Trophoblast cell (in vitro differentiated cells and primary cell): ENCODE measurements at regions not wholly inside any gene's neighbourhood (a gene's known extent, or its start where the extent isn't known, plus 50 kb on each side); places are given as distances from the start of the nearest gene placed in this dataset.

Experiments
- DNase-seq, 2 donors: peaks; one replicate each; pipeline ENCODE4 v3.0.0-alpha.2; 2016
- H2AFZ ChIP-seq: 2 replicates; pipeline ENCODE4 v1.6.1; 2013; ENCODE audit warnings: low read length, moderate library complexity, mild to moderate bottlenecking; ENCODE audit not compliant: insufficient read depth, poor library complexity
- H2AK5ac ChIP-seq: 2 replicates; pipeline ENCODE4 v1.6.1; 2013; ENCODE audit warnings: mild to moderate bottlenecking, low read length
- H2BK120ac ChIP-seq: 2 replicates; pipeline ENCODE4 v1.6.1; 2013; ENCODE audit warnings: low read length, mild to moderate bottlenecking, moderate library complexity; ENCODE audit not compliant: insufficient read depth, poor library complexity
- H2BK12ac ChIP-seq: 2 replicates; pipeline ENCODE4 v1.6.1; 2013; ENCODE audit warnings: mild to moderate bottlenecking, low read length, moderate library complexity
- H2BK5ac ChIP-seq: 2 replicates; pipeline ENCODE4 v1.6.1; 2013; ENCODE audit warnings: low read length, low read depth, moderate library complexity, mild to moderate bottlenecking; ENCODE audit not compliant: poor library complexity
- H3K14ac ChIP-seq: 2 replicates; pipeline ENCODE4 v1.6.1; 2013; ENCODE audit warnings: mild to moderate bottlenecking, low read length
- H3K18ac ChIP-seq: 2 replicates; pipeline ENCODE4 v1.6.1; 2013; ENCODE audit warnings: mild to moderate bottlenecking, low read length
- H3K23ac ChIP-seq: 2 replicates; pipeline ENCODE4 v1.6.1; 2013; ENCODE audit warnings: low read length
- H3K27ac ChIP-seq: 2 replicates; pipeline ENCODE4 v1.5.1; 2013; ENCODE audit warnings: low read depth, mild to moderate bottlenecking, inconsistent platforms, low read length, moderate library complexity
- H3K27me3 ChIP-seq: 2 replicates; pipeline ENCODE4 v1.6.1; 2013; ENCODE audit warnings: inconsistent platforms, mild to moderate bottlenecking, low read length, moderate library complexity; ENCODE audit not compliant: insufficient read depth
- H3K36me3 ChIP-seq, 2 experiments: 1 replicate in 1 of 2; 2 replicates in 1 of 2; pipeline ENCODE4 v1.6.1; 2013; ENCODE audit warnings: low read length in 2 of 2, mild to moderate bottlenecking in 2 of 2, moderate library complexity in 1 of 2; ENCODE audit not compliant: insufficient read depth in 2 of 2, control insufficient read depth in 1 of 2
- H3K4ac ChIP-seq: 2 replicates; pipeline ENCODE4 v1.6.1; 2013; ENCODE audit warnings: low read depth, mild to moderate bottlenecking, low read length, moderate library complexity
- H3K4me1 ChIP-seq, 2 experiments: 1 replicate in 1 of 2; 2 replicates in 1 of 2; pipeline ENCODE4 v1.6.1; 2013; ENCODE audit warnings: low read length in 2 of 2, mild to moderate bottlenecking in 2 of 2, moderate library complexity in 1 of 2; ENCODE audit not compliant: insufficient read depth in 2 of 2, control insufficient read depth in 1 of 2
- H3K4me2 ChIP-seq: 2 replicates; pipeline ENCODE4 v1.6.1; 2013; ENCODE audit warnings: inconsistent platforms, mild to moderate bottlenecking, low read length, moderate library complexity
- H3K4me3 ChIP-seq: 2 replicates; pipeline ENCODE4 v1.5.1; 2013; ENCODE audit warnings: mild to moderate bottlenecking, low read depth, low read length, inconsistent platforms
- H3K79me1 ChIP-seq: one replicate; pipeline ENCODE4 v1.6.1; 2013; ENCODE audit warnings: low read length
- H3K79me2 ChIP-seq: 2 replicates; pipeline ENCODE4 v1.6.1; 2013; ENCODE audit warnings: low read length, mild to moderate bottlenecking; ENCODE audit not compliant: control insufficient read depth, insufficient read depth, poor library complexity
- H3K9ac ChIP-seq: 2 replicates; pipeline ENCODE4 v1.6.1; 2013; ENCODE audit warnings: mild to moderate bottlenecking, low read length
- H3K9me3 ChIP-seq: 2 replicates; pipeline ENCODE4 v1.6.1; 2013; ENCODE audit warnings: low read depth, mild to moderate bottlenecking, control low read depth, inconsistent platforms, low read length; ENCODE audit not compliant: insufficient read depth
- H4K12ac ChIP-seq: 2 replicates; pipeline ENCODE4 v1.6.1; 2013; ENCODE audit warnings: low read depth, mild to moderate bottlenecking, low read length, moderate library complexity
- H4K8ac ChIP-seq: 2 replicates; pipeline ENCODE4 v1.6.1; 2013; ENCODE audit warnings: low read depth, mild to moderate bottlenecking, low read length, moderate library complexity
- H4K91ac ChIP-seq: one replicate; pipeline ENCODE4 v1.6.1; 2013; ENCODE audit warnings: low read depth, mild to moderate bottlenecking, low read length, moderate library complexity
- WGBS: extraction: QIAGEN DNeasy Blood & Tissue Kit; methylation state at CpG from one replicate; pipeline ENCODE4 v1.1.7; 2013; ENCODE audit warnings: missing lambda C conversion rate; ENCODE audit not compliant: insufficient read length, insufficient coverage; ENCODE audit errors: extremely low coverage; 5-methylcytosine and 5-hydroxymethylcytosine counted together

DNA sequence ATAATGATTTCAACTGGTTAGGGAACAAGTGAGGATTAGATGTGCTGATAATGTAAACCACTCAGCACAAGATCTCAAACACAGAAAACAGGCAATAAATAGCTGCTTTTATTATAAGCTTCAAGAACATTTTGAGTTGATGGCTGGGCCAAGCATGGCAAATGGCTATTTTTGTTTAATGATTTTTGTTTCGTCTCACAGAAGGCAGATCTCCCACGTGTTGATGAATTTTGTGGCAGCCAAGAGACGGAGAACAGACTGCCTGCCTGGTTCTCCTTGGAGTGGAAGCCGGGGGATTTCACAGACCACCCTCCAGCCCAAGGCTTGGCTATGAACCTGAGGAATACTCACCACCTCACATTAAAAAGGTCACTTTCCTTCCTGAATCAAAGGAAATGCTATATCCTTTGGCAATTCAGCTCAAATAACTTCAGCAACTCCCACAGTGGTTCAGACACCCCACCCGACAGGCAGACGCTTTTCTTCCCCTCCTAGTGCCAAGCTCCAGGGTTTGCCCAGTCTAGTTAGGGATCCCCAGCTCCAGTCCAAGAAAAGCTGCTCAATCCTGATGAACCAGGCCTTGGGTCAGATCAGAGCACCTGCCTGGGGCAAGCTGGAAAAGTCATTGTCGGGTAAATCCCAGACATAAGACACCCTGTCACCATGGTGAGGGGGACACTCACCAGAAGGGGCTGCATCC lies 593.5 kb downstream of the TOX3 start:
- no peak for DNase-seq
- no peak overlapping the region for H4K91ac ChIP-seq
- H4K12ac ChIP-seq: no peak overlapping the region
- H3K14ac ChIP-seq: no peak overlapping the region
- no peak overlapping the region for H3K4me2 ChIP-seq
- H3K9ac ChIP-seq: no peak overlapping the region
- H3K27ac ChIP-seq: no peak overlapping the region
- H2AFZ ChIP-seq: no peak overlapping the region
- no peak overlapping the region for H4K8ac ChIP-seq
- no peaks in the 10 kb centered on the region for H3K79me1 ChIP-seq
- H3K36me3 ChIP-seq: no peaks in the 10 kb centered on the region
- no peaks in the 10 kb centered on the region for H3K79me2 ChIP-seq
- H3K23ac ChIP-seq: no peak overlapping the region
- H2BK120ac ChIP-seq: no peak overlapping the region
- no peak overlapping the region for H3K4ac ChIP-seq
- no peak overlapping the region for H2AK5ac ChIP-seq
- no peaks in the 10 kb centered on the region for H3K9me3 ChIP-seq
- H3K4me3 ChIP-seq: no peak overlapping the region
- H3K4me1 ChIP-seq: no peaks in the 10 kb centered on the region
- H3K27me3 ChIP-seq: no peaks in the 10 kb centered on the region
- no peak overlapping the region for H2BK5ac ChIP-seq
- no peak overlapping the region for H2BK12ac ChIP-seq
- no CpG with 5 or more reads among the region's 7 CpGs for WGBS
- H3K18ac ChIP-seq: no peak overlapping the region

DNA sequence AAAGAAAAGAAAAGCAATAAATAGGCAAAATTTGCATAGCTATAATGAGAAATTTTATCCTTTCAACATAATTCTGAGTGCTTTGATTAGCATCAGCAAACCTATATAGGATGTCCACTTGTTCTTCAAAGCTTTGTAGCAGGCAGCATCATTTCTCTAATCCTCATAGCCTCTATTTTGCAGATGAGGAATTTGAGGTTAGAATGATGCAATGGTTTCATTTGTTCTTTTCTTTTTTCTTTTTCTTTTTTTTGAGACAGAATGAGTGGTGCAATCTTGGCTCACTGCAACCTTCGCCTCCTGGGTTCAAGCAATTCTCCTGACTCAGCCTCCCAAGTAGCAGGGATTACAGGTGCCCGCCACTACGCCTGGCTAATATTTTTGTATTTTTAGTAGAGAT lies 594.4 kb downstream of the TOX3 start:
- Histone ChIP-seq H3K14ac (no peak overlapping the region), H4K12ac (no peak overlapping the region), H3K4me3 (no peak overlapping the region), H3K4me1 (no peaks in the 10 kb centered on the region), H4K91ac (no peak overlapping the region), H4K8ac (no peak overlapping the region), H2AK5ac (no peak overlapping the region), H3K79me1 (no peaks in the 10 kb centered on the region), H3K9ac (no peak overlapping the region), H3K9me3 (no peaks in the 10 kb centered on the region), H2AFZ (no peak overlapping the region), H3K23ac (no peak overlapping the region), H2BK120ac (no peak overlapping the region), H3K79me2 (no peaks in the 10 kb centered on the region), H3K36me3 (no peaks in the 10 kb centered on the region), H2BK5ac (no peak overlapping the region), H3K18ac (no peak overlapping the region), H3K27me3 (no peaks in the 10 kb centered on the region), H2BK12ac (no peak overlapping the region), H3K4ac (no peak overlapping the region), H3K27ac (no peak overlapping the region), H3K4me2 (no peak overlapping the region)
- no peak for DNase-seq
- no CpG with 5 or more reads among the region's 3 CpGs for WGBS

DNA sequence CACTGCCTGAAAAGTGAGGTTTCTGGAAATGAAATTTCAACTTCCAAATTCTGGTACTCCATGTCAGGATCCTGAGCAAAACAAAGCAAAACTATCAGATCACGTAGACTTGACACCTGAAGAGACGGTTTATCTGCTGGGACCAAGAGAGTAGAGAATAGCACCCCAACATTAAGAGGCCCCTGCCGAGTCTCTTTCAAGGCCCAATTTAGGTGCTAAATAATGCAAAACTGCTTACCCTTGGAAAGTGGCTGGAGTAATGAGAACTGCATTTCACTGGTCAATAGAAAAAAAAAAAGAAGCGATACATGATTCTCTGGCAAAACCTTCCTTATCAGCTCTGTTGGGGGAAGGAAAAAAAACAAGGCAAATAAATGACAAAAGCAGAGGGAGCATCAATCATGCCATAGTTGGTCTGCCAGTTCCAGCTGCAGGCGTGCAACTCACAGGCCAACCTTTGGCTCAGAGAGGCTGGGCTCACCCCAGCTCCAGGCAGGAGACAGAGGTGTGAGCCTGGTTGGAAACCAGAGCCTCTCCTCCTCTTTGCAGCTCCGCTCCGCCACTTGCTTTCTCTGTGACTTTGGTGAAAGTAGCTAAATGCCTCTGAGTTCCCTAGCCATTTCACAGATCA lies 595.2 kb downstream of the TOX3 start:
- H2BK5ac ChIP-seq: no peak overlapping the region
- no peak overlapping the region for H3K14ac ChIP-seq
- no peaks in the 10 kb centered on the region for H3K4me1 ChIP-seq
- no peak overlapping the region for H3K23ac ChIP-seq
- no peak overlapping the region for H2BK12ac ChIP-seq
- H3K18ac ChIP-seq: no peak overlapping the region
- H3K79me1 ChIP-seq: no peaks in the 10 kb centered on the region
- H3K4me3 ChIP-seq: no peak overlapping the region
- no peaks in the 10 kb centered on the region for H3K36me3 ChIP-seq
- no peaks in the 10 kb centered on the region for H3K79me2 ChIP-seq
- no peak overlapping the region for H4K91ac ChIP-seq
- no peak overlapping the region for H3K4me2 ChIP-seq
- H2BK120ac ChIP-seq: no peak overlapping the region
- H2AFZ ChIP-seq: no peak overlapping the region
- no peak overlapping the region for H3K4ac ChIP-seq
- H3K27me3 ChIP-seq: no peaks in the 10 kb centered on the region
- H3K27ac ChIP-seq: no peak overlapping the region
- DNase-seq: no peak
- H3K9me3 ChIP-seq: no peaks in the 10 kb centered on the region
- H2AK5ac ChIP-seq: no peak overlapping the region
- no peak overlapping the region for H3K9ac ChIP-seq
- WGBS: no CpG with 5 or more reads among the region's 7 CpGs
- H4K12ac ChIP-seq: no peak overlapping the region
- H4K8ac ChIP-seq: no peak overlapping the region

DNA sequence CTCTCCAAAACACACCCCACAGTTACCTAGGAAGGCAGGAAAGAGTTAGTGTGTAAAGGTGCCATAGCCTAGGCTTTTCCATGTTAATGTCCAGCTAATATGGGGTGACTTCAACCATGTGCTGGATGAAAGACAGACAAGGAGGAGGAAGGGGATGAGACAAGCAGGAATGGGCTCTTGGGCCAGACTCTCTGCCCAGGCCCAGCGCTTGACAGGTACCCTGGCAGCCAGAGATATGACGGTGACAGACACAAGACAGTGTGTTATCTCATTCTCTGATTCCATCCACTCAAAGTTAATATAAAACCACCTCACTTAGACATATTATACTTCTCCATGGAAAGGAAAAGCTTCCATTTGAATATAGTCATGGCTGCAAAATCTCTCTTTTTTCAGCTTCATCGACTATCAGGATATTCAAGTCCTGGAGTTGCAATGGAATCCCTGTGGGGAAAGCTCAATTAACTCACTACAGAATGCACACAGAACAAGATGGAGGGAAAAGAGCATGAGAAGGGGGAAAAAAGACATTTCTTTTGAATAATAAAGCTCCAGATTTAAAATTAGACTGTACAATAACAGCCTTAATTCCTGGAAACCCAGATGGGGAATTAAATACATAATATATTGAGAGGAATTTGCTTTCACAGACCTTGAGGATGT lies 596.7 kb downstream of the TOX3 start:
- Histone ChIP-seq H3K14ac (no peak overlapping the region), H3K27me3 (no peaks in the 10 kb centered on the region), H2BK120ac (no peak overlapping the region), H3K36me3 (no peaks in the 10 kb centered on the region), H3K79me2 (no peaks in the 10 kb centered on the region), H2AK5ac (no peak overlapping the region), H3K23ac (no peak overlapping the region), H2BK12ac (no peak overlapping the region), H3K9me3 (no peaks in the 10 kb centered on the region), H3K4me3 (no peak overlapping the region), H3K4me1 (no peaks in the 10 kb centered on the region), H4K91ac (no peak overlapping the region), H4K12ac (no peak overlapping the region), H3K27ac (no peak overlapping the region), H3K18ac (no peak overlapping the region), H3K9ac (no peak overlapping the region), H2BK5ac (no peak overlapping the region), H4K8ac (no peak overlapping the region), H3K4me2 (no peak overlapping the region), H2AFZ (no peak overlapping the region), H3K79me1 (no peaks in the 10 kb centered on the region), H3K4ac (no peak overlapping the region)
- no peak for DNase-seq
- no CpG with 5 or more reads among the region's 3 CpGs for WGBS
